Thyroid gland (tissue), 4 donors: ENCODE measurements at regions not wholly inside any gene's neighbourhood (a gene's known extent, or its start where the extent isn't known, plus 50 kb on each side); places are given as distances from the start of the nearest gene placed in this dataset.

Source experiments
- DNase-seq, 2 donors: peaks; one replicate each; pipeline ENCODE4 v3.0.0-alpha.2; 2019
- H3K27ac ChIP-seq, 3 donors: fragments of 200-600 bp; sonication (generic); 1 replicate in 2 of 3; 2 replicates in 1 of 3; pipeline ENCODE4 v1.5.1; 2016 to 2019; ENCODE audit warnings: mild to moderate bottlenecking in 1 of 3, moderate library complexity in 1 of 3
- H3K27me3 ChIP-seq: fragments of 200-600 bp; sonication (generic); one replicate; pipeline ENCODE4 v1.5.1; 2019
- H3K36me3 ChIP-seq, 2 donors: fragments of 200-600 bp; sonication (generic); one replicate each; pipeline ENCODE4 v1.5.1; 2016 to 2019
- H3K4me1 ChIP-seq, 2 donors: fragments of 200-600 bp; sonication (generic); one replicate each; pipeline ENCODE4 v1.5.1; 2017 to 2019
- H3K4me3 ChIP-seq, 3 donors: fragments of 200-600 bp; sonication (generic); replicated peaks in 1 of 3; 1 replicate in 2 of 3; 2 replicates in 1 of 3; pipeline ENCODE4 v1.5.1; 2016; ENCODE audit warnings: mild to moderate bottlenecking in 1 of 3
- H3K9me3 ChIP-seq: fragments of 200-600 bp; sonication (generic); one replicate; pipeline ENCODE4 v1.5.1; 2017
- CTCF ChIP-seq, 6 experiments: fragments of 200-600 bp in 3 of 6; fragments of 450-650 bp in 3 of 6; sonication (generic) in 3 of 6; IDR thresholded peaks; one replicate each; pipeline ENCODE4 v1.5.1; 2016 to 2019; ENCODE audit warnings: antibody characterized with exemption in 6 of 6, mild to moderate bottlenecking in 2 of 6, inconsistent platforms in 1 of 6, moderate library complexity in 1 of 6
- POLR2A ChIP-seq, 2 donors: fragments of 450-650 bp; IDR thresholded peaks; one replicate each; pipeline ENCODE4 v1.6.1; 2017; ENCODE audit warnings: antibody characterized with exemption in 2 of 2, mild to moderate bottlenecking in 2 of 2, moderate library complexity in 1 of 2
- WGBS, 2 donors: methylation state at CpG; one replicate each; pipeline ENCODE4 v1.1.5; 2017; 5-methylcytosine and 5-hydroxymethylcytosine counted together
- intact Hi-C: fragments of 100-400 bp; cut with DNase I; formaldehyde crosslinking; loops from one replicate; pipeline ENCODE4 v1.15.1; 2023

- H3K4me3 ChIP-seq = no peak overlapping the region
- 15 to 18% methylated on average over 1 of the region's 1 CpG for WGBS, 2 donors
- TF ChIP-seq POLR2A (IDR thresholded peaks at IDR 0.05) = no peak
- TF ChIP-seq CTCF (IDR thresholded peaks at IDR 0.05) = no peak
- no peaks in the 10 kb centered on the region for H3K9me3 ChIP-seq
- no peaks in the 10 kb centered on the region for H3K27me3 ChIP-seq
- H3K36me3 ChIP-seq = no peaks in the 10 kb centered on the region
- no peak overlapping the region for H3K27ac ChIP-seq
- no peak for DNase-seq
- no peaks in the 10 kb centered on the region for H3K4me1 ChIP-seq
- intact Hi-C loops = no loop called here
Measured at GRCh38 chr5:26690511-26690910, 347.9 kb downstream of the CDH9 start.

- Histone ChIP-seq H3K9me3 (no peaks in the 10 kb centered on the region), H3K36me3 (no peaks in the 10 kb centered on the region), H3K27me3 (no peaks in the 10 kb centered on the region), H3K4me1 (no peaks in the 10 kb centered on the region), H3K4me3 (no peak overlapping the region), H3K27ac (no peak overlapping the region)
- intact Hi-C loops = no loop called here
- DNase-seq = no peak
- TF ChIP-seq POLR2A (IDR thresholded peaks at IDR 0.05) (no peak), CTCF (IDR thresholded peaks at IDR 0.05) (no peak)
- WGBS, 2 donors = 64 to 91% methylated on average over 1 of the region's 1 CpG
Measured at GRCh38 chr5:26681861-26682260, 356.5 kb downstream of the CDH9 start.

- no peak for DNase-seq
- Histone ChIP-seq H3K36me3 (no peaks in the 10 kb centered on the region), H3K4me1 (no peaks in the 10 kb centered on the region), H3K27me3 (no peaks in the 10 kb centered on the region), H3K9me3 (no peaks in the 10 kb centered on the region), H3K27ac (no peak overlapping the region), H3K4me3 (no peak overlapping the region)
- intact Hi-C loops = no loop called here
- no peak for TF ChIP-seq CTCF (IDR thresholded peaks at IDR 0.05)
- WGBS, 2 donors = 75 to 80% methylated on average over 8 of the region's 8 CpGs
Measured at GRCh38 chr5:26674846-26675245, 363.5 kb downstream of the CDH9 start.

- Histone ChIP-seq H3K9me3 (no peaks in the 10 kb centered on the region), H3K4me1 (no peaks in the 10 kb centered on the region), H3K27me3 (no peaks in the 10 kb centered on the region), H3K27ac (no peak overlapping the region), H3K4me3 (no peak overlapping the region), H3K36me3 (no peaks in the 10 kb centered on the region)
- 94 to 96% methylated on average over 15 to 23 of the region's 25 CpGs for WGBS, 2 donors
- no peak for DNase-seq
- intact Hi-C loops = no loop called here
- TF ChIP-seq CTCF (IDR thresholded peaks at IDR 0.05) (no peak), POLR2A (IDR thresholded peaks at IDR 0.05) (no peak)
Measured at GRCh38 chr5:26669523-26669922, 368.9 kb downstream of the CDH9 start.

GRCh38 chr5:26669031-26669430, 369.4 kb downstream of the CDH9 start:
- Histone ChIP-seq H3K27ac (no peak overlapping the region), H3K4me3 (no peak overlapping the region), H3K9me3 (no peaks in the 10 kb centered on the region), H3K27me3 (no peaks in the 10 kb centered on the region), H3K36me3 (no peaks in the 10 kb centered on the region), H3K4me1 (no peaks in the 10 kb centered on the region)
- WGBS, 2 donors = 91 to 92% methylated on average over 14 of the region's 14 CpGs
- intact Hi-C loops = no loop called here
- DNase-seq = no peak
- no peak for TF ChIP-seq CTCF (IDR thresholded peaks at IDR 0.05)
- no peak for TF ChIP-seq POLR2A (IDR thresholded peaks at IDR 0.05)
